Prostate gland (tissue), 2 donors: ENCODE measurements at regions not wholly inside any gene's neighbourhood (a gene's known extent, or its start where the extent isn't known, plus 50 kb on each side); places are given as distances from the start of the nearest gene placed in this dataset.

Experiments used
- CTCF ChIP-seq, 4 experiments: fragments of 200-600 bp in 2 of 4; fragments of 450-650 bp in 2 of 4; sonication (generic) in 2 of 4; IDR thresholded peaks; 1 replicate in 3 of 4; 2 replicates in 1 of 4; pipeline ENCODE4 v1.5.1; 2016 to 2019; ENCODE audit warnings: antibody characterized with exemption in 4 of 4, mild to moderate bottlenecking in 2 of 4, moderate library complexity in 2 of 4
- POLR2A ChIP-seq: fragments of 450-650 bp; IDR thresholded peaks from one replicate; pipeline ENCODE4 v1.6.1; 2016; ENCODE audit warnings: antibody characterized with exemption, mild to moderate bottlenecking
- POLR2AphosphoS5 ChIP-seq: sonication (generic); formaldehyde crosslinking; IDR thresholded peaks from one replicate; pipeline ENCODE4 v1.6.1; 2017; ENCODE audit warnings: antibody characterized with exemption

- TF ChIP-seq POLR2AphosphoS5 (no peak), POLR2A (no peak), CTCF (IDR thresholded peaks at IDR 0.05) (no peak)
Observed at GRCh38 chr3:148246291-148246923, 451.3 kb upstream of the AGTR1 start.
